ENCODE measurements at regions not wholly inside any gene's neighbourhood (a gene's known extent, or its start where the extent isn't known, plus 50 kb on each side); places are given as distances from the start of the nearest gene placed in this dataset.

DNA sequence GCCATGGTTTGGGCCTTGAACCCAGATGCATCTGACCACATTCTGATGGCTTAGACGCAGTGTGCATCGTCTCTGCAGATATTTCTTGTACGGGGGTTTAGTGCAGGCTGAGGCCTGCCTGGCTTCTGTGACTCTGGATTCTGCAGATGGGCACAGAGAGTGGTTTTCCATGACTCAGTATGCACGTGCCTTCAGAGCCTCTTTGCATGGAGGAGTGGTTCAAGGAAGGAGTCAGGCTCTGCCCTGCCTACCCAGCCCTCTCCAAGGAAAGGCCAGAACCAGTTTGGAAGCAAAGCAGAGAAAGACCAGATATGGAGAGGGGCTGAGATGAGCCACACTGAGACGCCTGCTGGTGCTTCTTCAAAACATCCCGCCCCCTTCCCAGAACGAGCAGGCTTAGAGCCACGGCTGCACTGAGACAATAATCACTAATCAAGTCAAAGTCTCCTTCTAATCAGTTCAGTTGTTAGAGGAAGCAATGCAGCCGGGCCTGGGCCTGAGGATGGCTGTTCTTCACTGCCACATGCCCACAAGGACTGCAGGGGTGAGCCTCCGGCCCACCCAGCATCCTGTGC is 308.9 kb downstream of the NXPE2 start:
- DNase-seq (no peak), ATAC-seq (replicated peaks in 1 of 4) (no peak)
- H3K36me3 ChIP-seq (ENCODE audit: control insufficient read depth in 2 of 2, extremely low read depth in 1 of 2, insufficient read depth in 1 of 2, low read length in 1 of 2), result no peaks in the 10 kb centered on the region
- 65% methylated on average over 10 of the region's 10 CpGs for WGBS (ENCODE audit: insufficient coverage)
- POLR2A ChIA-PET, result no interaction called here
- H3K4me3 ChIP-seq (ENCODE audit: control insufficient read depth in 1 of 2, extremely low read depth in 1 of 2, low read length in 1 of 2), result no peak overlapping the region
- no peak overlapping the region for H3K4me3 Mint-ChIP-seq
- H3K9me3 ChIP-seq, result no peaks in the 10 kb centered on the region
- H3K36me3 Mint-ChIP-seq, result no peaks in the 10 kb centered on the region
- no peaks in the 10 kb centered on the region for H3K27me3 Mint-ChIP-seq
- no peak overlapping the region for H3K27ac Mint-ChIP-seq
- H3K27me3 ChIP-seq (replicated peaks in 1 of 2; ENCODE audit: control insufficient read depth in 2 of 2, extremely low read depth in 1 of 2, insufficient read depth in 2 of 2, low read length in 1 of 2), result peaks cover 0 to 2% of the 10 kb centered on the region in 2 experiments
- H3K4me1 Mint-ChIP-seq, result no peaks in the 10 kb centered on the region
- no peaks in the 10 kb centered on the region for H3K9me3 Mint-ChIP-seq
- H3K4me1 ChIP-seq (ENCODE audit: control insufficient read depth in 1 of 2, extremely low read depth in 1 of 2, insufficient read depth in 2 of 2, low read length in 2 of 2), result no peaks in the 10 kb centered on the region
- CTCF ChIA-PET, result no interaction called here
- H3K27ac ChIP-seq (ENCODE audit: low read length), result no peak overlapping the region

DNA sequence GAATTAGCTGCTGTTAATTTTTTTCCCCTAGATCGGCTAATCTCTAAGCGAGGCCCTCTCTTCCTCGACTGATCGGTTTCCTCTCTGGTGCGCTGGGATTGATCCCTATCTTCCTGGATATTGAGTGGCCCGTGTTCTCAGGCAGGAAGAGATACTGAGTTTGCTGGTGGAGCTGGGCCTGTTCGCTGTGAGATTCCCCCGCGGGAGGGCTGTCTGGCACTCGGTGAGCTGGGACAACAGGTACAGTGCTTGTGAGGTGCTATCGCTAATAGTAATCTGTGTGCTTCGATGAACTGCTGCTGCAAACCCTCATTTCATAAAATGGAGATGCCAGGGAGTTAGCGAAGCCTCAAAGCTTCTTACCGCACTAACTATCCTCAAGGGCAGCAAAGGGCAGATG is 310.3 kb downstream of the NXPE2 start:
- no peaks in the 10 kb centered on the region for H3K27me3 Mint-ChIP-seq
- Histone ChIP-seq H3K27ac (ENCODE audit: low read length) (no peak overlapping the region), H3K36me3 (ENCODE audit: control insufficient read depth in 2 of 2, extremely low read depth in 1 of 2, insufficient read depth in 1 of 2, low read length in 1 of 2) (no peaks in the 10 kb centered on the region), H3K4me1 (ENCODE audit: control insufficient read depth in 1 of 2, extremely low read depth in 1 of 2, insufficient read depth in 2 of 2, low read length in 2 of 2) (no peaks in the 10 kb centered on the region), H3K27me3 (replicated peaks in 1 of 2; ENCODE audit: control insufficient read depth in 2 of 2, extremely low read depth in 1 of 2, insufficient read depth in 2 of 2, low read length in 1 of 2) (peaks cover 0 to 2% of the 10 kb centered on the region in 2 experiments), H3K4me3 (ENCODE audit: control insufficient read depth in 1 of 2, extremely low read depth in 1 of 2, low read length in 1 of 2) (no peak overlapping the region), H3K9me3 (no peaks in the 10 kb centered on the region)
- POLR2A ChIA-PET, result no interaction called here
- WGBS (ENCODE audit: insufficient coverage), result 87% methylated on average over 11 of the region's 14 CpGs
- H3K9me3 Mint-ChIP-seq, result no peaks in the 10 kb centered on the region
- DNase-seq (no peak), ATAC-seq (replicated peaks in 1 of 4) (no peak)
- no peak overlapping the region for H3K4me3 Mint-ChIP-seq
- H3K4me1 Mint-ChIP-seq, result no peaks in the 10 kb centered on the region
- H3K36me3 Mint-ChIP-seq, result no peaks in the 10 kb centered on the region
- no peak overlapping the region for H3K27ac Mint-ChIP-seq
- CTCF ChIA-PET, result no interaction called here

DNA sequence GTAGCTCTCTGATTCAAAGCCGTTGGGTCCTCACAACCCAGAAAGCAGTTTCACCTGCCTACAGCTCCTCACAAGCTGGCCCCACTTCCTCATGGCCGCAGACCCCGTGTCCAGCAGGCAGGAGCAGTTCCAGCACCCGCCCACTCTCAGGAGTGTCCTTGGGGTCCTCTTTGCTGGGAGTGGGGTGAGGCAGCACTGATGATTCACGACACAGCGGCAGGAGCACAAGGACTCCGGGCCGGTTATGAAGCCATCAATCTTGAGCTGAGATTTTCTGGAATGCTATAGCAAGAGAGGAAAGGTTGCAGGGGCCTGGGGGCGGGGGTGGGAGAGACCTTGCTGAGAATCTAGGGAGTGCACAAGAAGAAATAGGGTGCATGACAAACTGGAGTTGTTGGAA is 311.2 kb downstream of the NXPE2 start:
- no peaks in the 10 kb centered on the region for H3K9me3 Mint-ChIP-seq
- H3K4me3 Mint-ChIP-seq, result no peak overlapping the region
- Histone ChIP-seq H3K36me3 (ENCODE audit: control insufficient read depth in 2 of 2, extremely low read depth in 1 of 2, insufficient read depth in 1 of 2, low read length in 1 of 2) (no peaks in the 10 kb centered on the region), H3K9me3 (no peaks in the 10 kb centered on the region), H3K27ac (ENCODE audit: low read length) (no peak overlapping the region), H3K4me1 (ENCODE audit: control insufficient read depth in 1 of 2, extremely low read depth in 1 of 2, insufficient read depth in 2 of 2, low read length in 2 of 2) (no peaks in the 10 kb centered on the region), H3K27me3 (replicated peaks in 1 of 2; ENCODE audit: control insufficient read depth in 2 of 2, extremely low read depth in 1 of 2, insufficient read depth in 2 of 2, low read length in 1 of 2) (peaks cover 0 to 2% of the 10 kb centered on the region in 2 experiments), H3K4me3 (ENCODE audit: control insufficient read depth in 1 of 2, extremely low read depth in 1 of 2, low read length in 1 of 2) (no peak overlapping the region)
- ATAC-seq (replicated peaks in 1 of 4) (no peak), DNase-seq (no peak)
- H3K4me1 Mint-ChIP-seq, result no peaks in the 10 kb centered on the region
- no peaks in the 10 kb centered on the region for H3K36me3 Mint-ChIP-seq
- no peaks in the 10 kb centered on the region for H3K27me3 Mint-ChIP-seq
- H3K27ac Mint-ChIP-seq, result no peak overlapping the region
- WGBS (ENCODE audit: insufficient coverage), result 85% methylated on average over 4 of the region's 9 CpGs
- POLR2A ChIA-PET, result no interaction called here
- CTCF ChIA-PET, result no interaction called here

DNA sequence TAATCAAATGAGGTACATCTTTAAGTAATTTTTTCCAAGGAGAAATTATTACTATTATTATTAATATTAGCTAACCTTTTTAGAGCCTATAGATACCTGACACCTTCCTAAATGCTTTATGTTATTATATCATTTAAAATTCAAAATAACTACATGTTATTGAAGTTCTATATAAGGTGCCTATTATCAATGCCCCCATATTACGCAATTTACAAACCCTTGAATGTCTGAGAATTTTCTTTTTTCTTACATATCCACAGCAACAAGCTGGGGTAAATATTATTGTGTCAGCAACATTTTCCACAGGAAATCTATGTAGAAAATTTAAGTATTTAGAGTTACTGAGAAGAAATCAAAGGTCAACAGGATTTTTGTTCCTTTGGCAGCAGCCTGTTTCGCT is 327.3 kb downstream of the NXPE2 start:
- Histone ChIP-seq H3K27me3 (replicated peaks in 1 of 2; ENCODE audit: control insufficient read depth in 2 of 2, extremely low read depth in 1 of 2, insufficient read depth in 2 of 2, low read length in 1 of 2) (no peaks in the 10 kb centered on the region), H3K36me3 (ENCODE audit: control insufficient read depth in 2 of 2, extremely low read depth in 1 of 2, insufficient read depth in 1 of 2, low read length in 1 of 2) (no peaks in the 10 kb centered on the region), H3K4me1 (ENCODE audit: control insufficient read depth in 1 of 2, extremely low read depth in 1 of 2, insufficient read depth in 2 of 2, low read length in 2 of 2) (no peaks in the 10 kb centered on the region), H3K27ac (ENCODE audit: low read length) (no peak overlapping the region), H3K4me3 (ENCODE audit: control insufficient read depth in 1 of 2, extremely low read depth in 1 of 2, low read length in 1 of 2) (no peak overlapping the region), H3K9me3 (no peaks in the 10 kb centered on the region)
- POLR2A ChIA-PET, result no interaction called here
- WGBS (ENCODE audit: insufficient coverage), result 100% methylated on average over 1 of the region's 2 CpGs
- H3K9me3 Mint-ChIP-seq, result peaks cover 0 to 9% (median 0%) of the 10 kb centered on the region in 3 donors
- DNase-seq, result no peak
- no peak for ATAC-seq (replicated peaks in 1 of 4)
- no peak overlapping the region for H3K4me3 Mint-ChIP-seq
- H3K4me1 Mint-ChIP-seq, result no peaks in the 10 kb centered on the region
- CTCF ChIA-PET, result no interaction called here
- peaks cover 0 to 3% of the 10 kb centered on the region in 2 donors for H3K27me3 Mint-ChIP-seq
- no peaks in the 10 kb centered on the region for H3K36me3 Mint-ChIP-seq
- H3K27ac Mint-ChIP-seq, result no peak overlapping the region

DNA sequence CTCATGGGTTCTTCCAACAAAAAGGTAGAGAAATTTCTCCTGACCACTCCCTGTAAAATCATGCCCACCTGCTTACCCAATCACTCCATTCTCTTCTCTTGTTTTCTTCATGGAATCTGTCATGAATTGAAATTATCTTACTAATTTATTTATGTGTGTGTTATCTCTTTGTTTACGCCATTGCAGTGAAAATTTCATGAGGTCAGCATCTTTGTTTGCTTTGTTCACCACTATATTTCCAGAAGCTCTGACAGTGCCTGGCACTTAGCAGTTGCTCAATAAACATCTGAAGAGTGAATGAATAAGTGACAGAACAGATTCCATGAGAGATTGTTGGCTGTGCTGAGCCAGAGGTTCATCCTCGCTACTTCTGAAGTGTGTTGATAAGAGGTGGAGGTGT is 329.5 kb downstream of the NXPE2 start:
- ATAC-seq (replicated peaks in 1 of 4), result no peak
- H3K4me3 ChIP-seq (ENCODE audit: control insufficient read depth in 1 of 2, extremely low read depth in 1 of 2, low read length in 1 of 2), result no peak overlapping the region
- CTCF ChIA-PET, result interaction anchor here in 1 of 2 donors (0.6 kb wide), 1 partner anchor 1339 kb away, joined by 3 read pairs; no protein-coding TSS in a partner anchor
- H3K4me1 ChIP-seq (ENCODE audit: control insufficient read depth in 1 of 2, extremely low read depth in 1 of 2, insufficient read depth in 2 of 2, low read length in 2 of 2), result no peaks in the 10 kb centered on the region
- H3K9me3 Mint-ChIP-seq, result peaks cover 0 to 13% (median 0%) of the 10 kb centered on the region in 3 donors
- H3K27me3 Mint-ChIP-seq, result peaks cover 0 to 3% of the 10 kb centered on the region in 2 donors
- H3K27ac ChIP-seq (ENCODE audit: low read length), result no peak overlapping the region
- WGBS (ENCODE audit: insufficient coverage), result 43% methylated on average over 2 of the region's 2 CpGs
- no peak overlapping the region for H3K4me3 Mint-ChIP-seq
- no peaks in the 10 kb centered on the region for H3K27me3 ChIP-seq (replicated peaks in 1 of 2; ENCODE audit: control insufficient read depth in 2 of 2, extremely low read depth in 1 of 2, insufficient read depth in 2 of 2, low read length in 1 of 2)
- H3K9me3 ChIP-seq, result no peaks in the 10 kb centered on the region
- no peak for DNase-seq
- H3K36me3 ChIP-seq (ENCODE audit: control insufficient read depth in 2 of 2, extremely low read depth in 1 of 2, insufficient read depth in 1 of 2, low read length in 1 of 2), result no peaks in the 10 kb centered on the region
- H3K4me1 Mint-ChIP-seq, result no peaks in the 10 kb centered on the region
- no peak overlapping the region for H3K27ac Mint-ChIP-seq
- H3K36me3 Mint-ChIP-seq, result no peaks in the 10 kb centered on the region
- POLR2A ChIA-PET, result no interaction called here

DNA sequence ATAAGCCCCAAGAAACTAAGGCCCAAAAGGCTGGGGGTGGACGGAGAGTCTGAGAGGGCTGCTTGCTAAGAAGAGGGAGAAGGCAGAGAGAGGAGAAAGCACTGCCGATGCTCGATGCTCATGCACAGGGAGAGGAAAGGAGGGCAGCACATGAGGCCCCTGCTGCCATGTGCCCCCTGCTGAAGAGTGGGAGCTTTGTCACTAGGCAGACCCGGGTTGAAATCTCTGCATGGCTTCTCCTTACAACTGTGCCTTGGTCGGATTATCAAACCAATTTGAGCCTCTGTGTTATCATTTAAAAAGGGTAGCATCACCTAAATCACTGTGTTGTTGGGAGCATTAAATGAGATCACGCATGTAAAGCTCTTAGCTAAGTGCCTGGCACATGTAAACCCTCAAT is 330.5 kb downstream of the NXPE2 start:
- ATAC-seq (replicated peaks in 1 of 4) (no peak), DNase-seq (no peak)
- Histone ChIP-seq H3K4me1 (ENCODE audit: control insufficient read depth in 1 of 2, extremely low read depth in 1 of 2, insufficient read depth in 2 of 2, low read length in 2 of 2) (no peaks in the 10 kb centered on the region), H3K27me3 (replicated peaks in 1 of 2; ENCODE audit: control insufficient read depth in 2 of 2, extremely low read depth in 1 of 2, insufficient read depth in 2 of 2, low read length in 1 of 2) (no peaks in the 10 kb centered on the region), H3K27ac (ENCODE audit: low read length) (no peak overlapping the region), H3K36me3 (ENCODE audit: control insufficient read depth in 2 of 2, extremely low read depth in 1 of 2, insufficient read depth in 1 of 2, low read length in 1 of 2) (no peaks in the 10 kb centered on the region), H3K9me3 (no peaks in the 10 kb centered on the region), H3K4me3 (ENCODE audit: control insufficient read depth in 1 of 2, extremely low read depth in 1 of 2, low read length in 1 of 2) (no peak overlapping the region)
- no peaks in the 10 kb centered on the region for H3K36me3 Mint-ChIP-seq
- ChIA-PET CTCF (no interaction called here), POLR2A (no interaction called here)
- H3K27me3 Mint-ChIP-seq, result peaks cover 3 to 5% of the 10 kb centered on the region in 2 donors
- no peak overlapping the region for H3K4me3 Mint-ChIP-seq
- H3K27ac Mint-ChIP-seq, result no peak overlapping the region
- no peaks in the 10 kb centered on the region for H3K4me1 Mint-ChIP-seq
- peaks cover 0 to 17% (median 3%) of the 10 kb centered on the region in 3 donors for H3K9me3 Mint-ChIP-seq
- 74% methylated on average over 4 of the region's 6 CpGs for WGBS (ENCODE audit: insufficient coverage)

DNA sequence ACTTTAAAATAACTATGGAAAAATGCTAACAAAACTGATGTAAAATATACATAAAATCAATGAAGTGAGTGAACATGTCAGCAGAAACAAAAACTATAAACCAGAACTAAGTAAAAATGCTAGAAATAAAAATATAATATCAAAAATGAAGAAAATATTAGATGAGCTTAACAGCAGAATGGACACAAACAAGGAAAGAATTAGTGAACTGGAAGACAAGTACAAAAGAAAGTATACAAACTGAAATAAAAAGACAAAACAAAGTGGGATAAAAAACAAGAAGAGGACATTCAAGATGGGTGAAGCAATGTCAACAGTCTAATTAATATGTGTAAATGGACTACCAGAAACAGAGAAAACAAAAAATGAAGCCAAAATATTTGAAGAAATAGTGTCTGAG is 339.2 kb downstream of the NXPE2 start:
- Mint-ChIP-seq H3K36me3 (no peaks in the 10 kb centered on the region), H3K4me3 (no peak overlapping the region), H3K4me1 (no peaks in the 10 kb centered on the region), H3K27me3 (peaks cover 7 to 8% of the 10 kb centered on the region in 2 donors), H3K27ac (no peak overlapping the region), H3K9me3 (peaks cover 14 to 28% (median 23%) of the 10 kb centered on the region in 3 donors)
- ChIA-PET CTCF (no interaction called here), POLR2A (no interaction called here)
- no peak overlapping the region for H3K4me3 ChIP-seq (ENCODE audit: control insufficient read depth in 1 of 2, extremely low read depth in 1 of 2, low read length in 1 of 2)
- no peaks in the 10 kb centered on the region for H3K27me3 ChIP-seq (replicated peaks in 1 of 2; ENCODE audit: control insufficient read depth in 2 of 2, extremely low read depth in 1 of 2, insufficient read depth in 2 of 2, low read length in 1 of 2)
- no peak overlapping the region for H3K27ac ChIP-seq (ENCODE audit: low read length)
- H3K4me1 ChIP-seq (ENCODE audit: control insufficient read depth in 1 of 2, extremely low read depth in 1 of 2, insufficient read depth in 2 of 2, low read length in 2 of 2), result no peaks in the 10 kb centered on the region
- H3K9me3 ChIP-seq, result no peaks in the 10 kb centered on the region
- ATAC-seq (replicated peaks in 1 of 4), result no peak
- no peak for DNase-seq
- no peaks in the 10 kb centered on the region for H3K36me3 ChIP-seq (ENCODE audit: control insufficient read depth in 2 of 2, extremely low read depth in 1 of 2, insufficient read depth in 1 of 2, low read length in 1 of 2)

All from T-cell (primary cell).